Testis (tissue), 2 donors: ENCODE measurements at regions not wholly inside any gene's neighbourhood (a gene's known extent, or its start where the extent isn't known, plus 50 kb on each side); places are given as distances from the start of the nearest gene placed in this dataset.

Experiments used
- POLR2A ChIP-seq: fragments of 450-650 bp; IDR thresholded peaks from one replicate; pipeline ENCODE4 v1.6.1; 2017; ENCODE audit warnings: antibody characterized with exemption, mild to moderate bottlenecking, moderate library complexity
- TF ChIP-seq, protein P1 (sequence below), 3 experiments: fragments of 450-650 bp in 2 of 3; fragments of 200-600 bp in 1 of 3; sonication (generic) in 1 of 3; IDR thresholded peaks; one replicate each; pipeline ENCODE4 v1.5.1; 2016 to 2019; ENCODE audit warnings: antibody characterized with exemption in 3 of 3, mild to moderate bottlenecking in 2 of 3, moderate library complexity in 1 of 3

DNA sequence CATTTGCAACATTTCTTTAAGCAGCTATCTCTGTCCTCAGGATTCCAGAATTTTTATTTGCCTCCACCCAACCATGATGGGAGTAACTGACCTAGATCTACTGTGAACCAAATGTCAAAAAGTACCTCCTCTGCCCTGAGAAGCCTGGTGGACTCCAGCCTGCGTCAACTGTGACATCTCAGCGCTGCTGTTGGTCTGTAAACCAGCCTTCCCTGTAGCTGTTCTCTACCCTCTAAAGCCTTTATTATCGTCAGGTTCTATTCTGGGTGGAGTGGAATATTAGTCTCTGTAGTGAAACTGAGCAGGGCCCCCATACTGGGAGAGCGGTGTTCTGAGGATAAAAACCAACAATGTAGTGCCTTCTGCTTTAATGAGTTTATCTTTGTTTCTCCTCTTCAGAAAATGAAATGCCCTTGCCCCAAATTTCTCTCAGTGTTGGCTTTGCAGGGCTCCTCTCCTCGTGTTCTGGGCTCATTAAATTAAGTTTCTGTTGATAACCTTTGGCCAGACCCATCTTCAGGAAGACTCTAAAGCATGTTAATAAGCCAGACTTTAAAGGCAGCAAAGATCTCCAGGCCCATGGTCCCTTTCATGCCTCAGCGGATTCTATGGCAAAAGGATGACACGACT is 223.1 kb upstream of the PLXNA2 start:
- TF ChIP-seq, protein P1, sequence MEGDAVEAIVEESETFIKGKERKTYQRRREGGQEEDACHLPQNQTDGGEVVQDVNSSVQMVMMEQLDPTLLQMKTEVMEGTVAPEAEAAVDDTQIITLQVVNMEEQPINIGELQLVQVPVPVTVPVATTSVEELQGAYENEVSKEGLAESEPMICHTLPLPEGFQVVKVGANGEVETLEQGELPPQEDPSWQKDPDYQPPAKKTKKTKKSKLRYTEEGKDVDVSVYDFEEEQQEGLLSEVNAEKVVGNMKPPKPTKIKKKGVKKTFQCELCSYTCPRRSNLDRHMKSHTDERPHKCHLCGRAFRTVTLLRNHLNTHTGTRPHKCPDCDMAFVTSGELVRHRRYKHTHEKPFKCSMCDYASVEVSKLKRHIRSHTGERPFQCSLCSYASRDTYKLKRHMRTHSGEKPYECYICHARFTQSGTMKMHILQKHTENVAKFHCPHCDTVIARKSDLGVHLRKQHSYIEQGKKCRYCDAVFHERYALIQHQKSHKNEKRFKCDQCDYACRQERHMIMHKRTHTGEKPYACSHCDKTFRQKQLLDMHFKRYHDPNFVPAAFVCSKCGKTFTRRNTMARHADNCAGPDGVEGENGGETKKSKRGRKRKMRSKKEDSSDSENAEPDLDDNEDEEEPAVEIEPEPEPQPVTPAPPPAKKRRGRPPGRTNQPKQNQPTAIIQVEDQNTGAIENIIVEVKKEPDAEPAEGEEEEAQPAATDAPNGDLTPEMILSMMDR (IDR thresholded peaks at IDR 0.05) = no peak
- TF ChIP-seq POLR2A = no peak
